K562 (cell line): ENCODE measurements at regions not wholly inside any gene's neighbourhood (a gene's known extent, or its start where the extent isn't known, plus 50 kb on each side); places are given as distances from the start of the nearest gene placed in this dataset.

ENCODE experiments used
- ATAC-seq: fragments of 200-7000 bp; cut with Tn5 transposase; 3 replicates; pipeline ENCODE4 v1.9.1; 2020; ENCODE audit warnings: moderate library complexity
- BruUV-seq: library from RNA; stranded (reverse); fragments of 400-500 nt; replicated peaks from 2 replicates; lab custom pipeline; 2021; lab: Mats Ljungman, UMichigan
- CTCF ChIA-PET: fragments of 300-600 bp; formaldehyde crosslinking; extraction: SDS; loops from one replicate; lab custom pipeline; 2021; ENCODE audit warnings: low intra/inter-chr PET ratio; lab: Yijun Ruan, JAX
- POLR2A ChIA-PET: fragments of 300-600, 350-650 bp; sonication (Branson Sonifier 250); formaldehyde crosslinking; extraction: SDS; loops from one replicate; lab custom pipeline; 2021; ENCODE audit warnings: antibody characterized with exemption, inconsistent platforms; lab: Yijun Ruan, JAX
- DNase-seq, 4 experiments: peaks; one replicate each; pipeline versions ENCODE4 v3.0.0 to v3.0.0-alpha.2; 2011 to 2018; ENCODE audit warnings: low spot score in 3 of 4, mixed read lengths in 3 of 4; ENCODE audit errors: extremely low read depth in 1 of 4
- FAIRE-seq: peaks from 2 replicates; lab custom pipeline; 2011; peaks lifted over from hg19 to GRCh38; lab: Jason Lieb, UNC
- H2AFZ ChIP-seq: 2 replicates; pipeline ENCODE4 v1.6.0; 2011; ENCODE audit warnings: low read depth, low read length, control low read depth, inconsistent platforms
- H3K27ac ChIP-seq: fragments of 200-600 bp; 3 replicates; pipeline ENCODE4 v1.8.0; 2011; ENCODE audit warnings: low read depth, mild to moderate bottlenecking, control low read depth, inconsistent platforms, low read length, moderate library complexity, mixed read lengths; ENCODE audit errors: extremely low read depth
- H3K27me3 ChIP-seq, 2 experiments: fragments of 300-600 bp in 1 of 2; 2 replicates in 1 of 2; 3 replicates in 1 of 2; pipeline versions ENCODE4 v1.6.0 to v1.8.0; 2011; ENCODE audit warnings: inconsistent platforms in 2 of 2, low read length in 2 of 2, mild to moderate bottlenecking in 1 of 2, mixed read lengths in 1 of 2, moderate library complexity in 1 of 2; ENCODE audit not compliant: control insufficient read depth in 2 of 2, insufficient read depth in 2 of 2
- H3K36me3 ChIP-seq: fragments of 300-600 bp; 3 replicates; pipeline ENCODE4 v1.8.0; 2011; ENCODE audit warnings: mild to moderate bottlenecking, low read length, inconsistent platforms; ENCODE audit not compliant: control insufficient read depth, insufficient read depth
- H3K4me1 ChIP-seq, 2 experiments: fragments of 200-600 bp in 1 of 2; replicated peaks in 1 of 2; 2 replicates in 1 of 2; 3 replicates in 1 of 2; pipeline versions ENCODE4 v1.5.1 to v1.8.0; 2011; ENCODE audit warnings: inconsistent platforms in 2 of 2, low read length in 2 of 2, mild to moderate bottlenecking in 1 of 2, mixed read lengths in 1 of 2, moderate library complexity in 1 of 2; ENCODE audit not compliant: control insufficient read depth in 2 of 2, insufficient read depth in 2 of 2
- H3K4me2 ChIP-seq: 2 replicates; pipeline ENCODE4 v1.6.1; 2011; ENCODE audit warnings: low read length, control low read depth, inconsistent platforms, mixed read lengths; ENCODE audit not compliant: insufficient read depth
- H3K4me3 ChIP-seq: fragments of 200-600 bp; sonication (generic), shearing (Covaris generic); 2 replicates; pipeline ENCODE4 v1.5.1; 2016; ENCODE audit warnings: control low read depth, inconsistent platforms
- H3K79me2 ChIP-seq: fragments of 200-600 bp; 3 replicates; pipeline ENCODE4 v1.8.0; 2011; ENCODE audit warnings: low read length, inconsistent platforms; ENCODE audit not compliant: control insufficient read depth, insufficient read depth
- H3K9ac ChIP-seq, 2 experiments: 2 replicates each; pipeline versions ENCODE4 v1.6.0 to v1.6.1; 2011; ENCODE audit warnings: low read depth in 2 of 2, low read length in 2 of 2, control low read depth in 1 of 2, inconsistent platforms in 1 of 2, mild to moderate bottlenecking in 1 of 2, mixed read lengths in 1 of 2; ENCODE audit not compliant: insufficient read depth in 1 of 2
- H3K9me1 ChIP-seq: one replicate; pipeline ENCODE4 v1.6.0; 2011; ENCODE audit warnings: inconsistent platforms, mild to moderate bottlenecking, low read length, moderate library complexity; ENCODE audit not compliant: control insufficient read depth, insufficient read depth
- H3K9me3 ChIP-seq: replicated peaks from 2 replicates; pipeline ENCODE4 v1.5.1; 2011; ENCODE audit warnings: low read depth, low read length, inconsistent platforms; ENCODE audit not compliant: control insufficient read depth, insufficient read depth
- H4K20me1 ChIP-seq: replicated peaks from 2 replicates; pipeline ENCODE4 v1.6.1; 2011; ENCODE audit warnings: low read length, inconsistent platforms, mixed read lengths; ENCODE audit not compliant: control insufficient read depth, insufficient read depth
- ATF3 ChIP-seq, 2 experiments: fragments of 450-650 bp in 1 of 2; sonication (generic) in 1 of 2; formaldehyde crosslinking in 1 of 2; IDR thresholded peaks in 1 of 2; conservative IDR thresholded peaks in 1 of 2; 2 replicates each; pipeline versions ENCODE4 v1.6.1 to v1.8.1; 2016 to 2023; ENCODE audit warnings: mild to moderate bottlenecking in 2 of 2, moderate library complexity in 2 of 2, inconsistent platforms in 1 of 2, missing genetic modification reagents in 1 of 2
- CBFA2T2 ChIP-seq: fragments of 450-650 bp; conservative IDR thresholded peaks from 2 replicates; pipeline ENCODE4 v1.6.1; 2017; ENCODE audit warnings: mild to moderate bottlenecking
- HNRNPL ChIP-seq: fragments of 200-400 bp; formaldehyde crosslinking; IDR thresholded peaks from 2 replicates; pipeline ENCODE4 v1.6.1; 2017; ENCODE audit warnings: low read depth, mild to moderate bottlenecking, low read length
- MGA ChIP-seq: fragments of 450-650 bp; IDR thresholded peaks from 2 replicates; pipeline ENCODE4 v1.6.1; 2016; ENCODE audit warnings: mild to moderate bottlenecking, moderate library complexity
- NCOR1 ChIP-seq: fragments of 450-650 bp; IDR thresholded peaks from 2 replicates; pipeline ENCODE4 v1.6.1; 2016; ENCODE audit warnings: mild to moderate bottlenecking, moderate library complexity
- SIN3B ChIP-seq: fragments of 450-650 bp; IDR thresholded peaks from 2 replicates; pipeline ENCODE4 v1.6.1; 2017; ENCODE audit warnings: low read depth, mild to moderate bottlenecking, moderate library complexity
- ZBTB17 ChIP-seq: fragments of 450-650 bp; formaldehyde crosslinking; IDR thresholded peaks from 2 replicates; pipeline ENCODE4 v1.4.0; 2020; ENCODE audit warnings: mild to moderate bottlenecking
- ZNF277 ChIP-seq: fragments of 250-450 bp; sonication (Bioruptor Pico); IDR thresholded peaks from 2 replicates; pipeline ENCODE4 v1.8.0; 2022; ENCODE audit warnings: inconsistent platforms, mild to moderate bottlenecking, moderate library complexity, borderline replicate concordance
- ZNF324 ChIP-seq: fragments of 250-450 bp; sonication (Bioruptor Pico); IDR thresholded peaks from 2 replicates; pipeline ENCODE4 v1.4.0; 2020; ENCODE audit warnings: mild to moderate bottlenecking
- ZNF347 ChIP-seq: fragments of 450-650 bp; formaldehyde crosslinking; IDR thresholded peaks from 2 replicates; pipeline ENCODE4 v1.4.0; 2020; ENCODE audit warnings: low read depth, mild to moderate bottlenecking, moderate library complexity
- WGBS: fragments of 100-300 bp; shearing (Covaris generic); methylation state at CpG from one replicate; pipeline ENCODE4 v1.1.6; 2016; ENCODE audit warnings: low coverage, mixed read lengths; ENCODE audit not compliant: insufficient coverage; ENCODE audit errors: missing lambda C conversion rate; 5-methylcytosine and 5-hydroxymethylcytosine counted together
- in situ Hi-C: fragments of 300-500 bp; cut with MboI; formaldehyde crosslinking; loops from 4 replicates; pipeline ENCODE4 v1.15.0; 2018; ENCODE audit warnings: inconsistent platforms, mixed read lengths
- intact Hi-C: fragments of 100-400 bp; cut with micrococcal nuclease; formaldehyde crosslinking; loops from 2 replicates; pipeline ENCODE4 v1.14.2; 2022

- in situ Hi-C loops (no loop called here), intact Hi-C loops (no loop called here)
- Histone ChIP-seq H3K27me3 (no peaks in the 10 kb centered on the region), H3K4me1 (no peaks in the 10 kb centered on the region), H3K27ac (no peak overlapping the region), H3K9ac (no peak overlapping the region), H3K9me1 (no peaks in the 10 kb centered on the region), H2AFZ (no peak overlapping the region), H3K36me3 (no peaks in the 10 kb centered on the region), H3K9me3 (no peaks in the 10 kb centered on the region), H3K4me2 (no peak overlapping the region), H4K20me1 (no peaks in the 10 kb centered on the region), H3K79me2 (no peaks in the 10 kb centered on the region), H3K4me3 (no peak overlapping the region)
- 2% methylated on average over 4 of the region's 4 CpGs for WGBS
- DNase-seq = no peak
- FAIRE-seq = no peak
- CTCF ChIA-PET = no interaction called here
- no TSS peak for BruUV-seq
- ATAC-seq = no peak; the same call in 2 of the 3 replicates
- POLR2A ChIA-PET = no interaction called here
- TF ChIP-seq ZNF347 (CRISPR knock-in tag) (no peak), CBFA2T2 (no peak), SIN3B (no peak), ZNF277 (CRISPR knock-in tag) (no peak), MGA (no peak), ZBTB17 (CRISPR knock-in tag) (no peak), NCOR1 (no peak), ZNF324 (CRISPR knock-in tag) (no peak), ATF3 (IDR thresholded peaks at IDR 0.05) (no peak), ATF3 (CRISPR knock-in tag; conservative IDR thresholded peaks at IDR 0.05) (no peak), HNRNPL (no peak)
Measured at GRCh38 chr7:117972606-117973005, 99.4 kb upstream of the CTTNBP2 start.
